Transverse colon (tissue), 4 donors: ENCODE measurements at regions not wholly inside any gene's neighbourhood (a gene's known extent, or its start where the extent isn't known, plus 50 kb on each side); places are given as distances from the start of the nearest gene placed in this dataset.

ENCODE experiments used
- EP300 ChIP-seq: sonication (generic); formaldehyde crosslinking; IDR thresholded peaks from one replicate; pipeline ENCODE4 v1.6.1; 2017; ENCODE audit warnings: antibody characterized with exemption, low read depth
- POLR2A ChIP-seq: fragments of 450-650 bp; IDR thresholded peaks from one replicate; pipeline ENCODE4 v1.6.1; 2016; ENCODE audit warnings: antibody characterized with exemption, mild to moderate bottlenecking, moderate library complexity
- POLR2AphosphoS5 ChIP-seq, 3 donors: sonication (generic); formaldehyde crosslinking; IDR thresholded peaks; one replicate each; pipeline ENCODE4 v1.6.1; 2016; ENCODE audit warnings: antibody characterized with exemption in 3 of 3
- TF ChIP-seq, protein P1 (sequence below), 5 experiments: fragments of 200-600 bp in 3 of 5; fragments of 450-650 bp in 2 of 5; sonication (generic) in 3 of 5; IDR thresholded peaks; 1 replicate in 2 of 5; 2 replicates in 3 of 5; pipeline ENCODE4 v1.5.1; 2016 to 2017; ENCODE audit warnings: antibody characterized with exemption in 5 of 5, inconsistent platforms in 3 of 5, mild to moderate bottlenecking in 2 of 5, moderate library complexity in 1 of 5

DNA sequence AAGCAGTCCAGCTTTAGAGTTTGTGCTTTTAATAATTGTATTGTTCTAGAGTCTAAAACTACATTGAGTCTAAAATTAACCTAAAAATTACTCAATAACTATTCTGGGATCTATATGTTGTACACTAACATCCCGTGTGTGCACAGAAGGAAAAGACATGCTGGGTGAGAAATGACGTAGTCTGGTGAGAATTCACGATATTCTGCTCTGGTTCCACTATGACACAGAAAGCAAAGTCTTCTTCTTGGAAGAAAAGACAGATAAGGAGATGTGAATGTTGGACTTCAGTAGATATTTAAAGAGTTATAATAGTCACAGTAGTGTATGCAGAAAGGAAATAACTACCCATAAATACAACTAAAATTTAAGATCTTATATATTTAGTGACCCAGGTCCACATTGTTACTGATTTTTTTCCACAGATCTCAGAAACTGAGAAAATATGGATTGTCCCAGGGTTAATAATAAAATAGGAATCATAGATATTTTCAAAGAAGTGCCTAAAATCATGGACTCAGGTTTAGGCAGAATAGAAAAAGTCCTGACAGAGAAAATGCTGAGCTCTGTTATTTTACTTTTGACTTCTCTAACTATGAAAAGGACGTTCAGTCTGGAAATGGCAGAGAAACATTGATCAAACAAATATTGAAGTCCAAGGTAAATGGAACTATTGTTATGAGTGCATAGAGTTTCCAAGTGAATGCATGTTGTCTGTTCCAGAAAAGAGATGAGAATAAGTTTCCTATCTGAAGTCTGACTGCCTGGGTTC lies 170.7 kb downstream of the ANKRD50 start:
- TF ChIP-seq, protein P1, sequence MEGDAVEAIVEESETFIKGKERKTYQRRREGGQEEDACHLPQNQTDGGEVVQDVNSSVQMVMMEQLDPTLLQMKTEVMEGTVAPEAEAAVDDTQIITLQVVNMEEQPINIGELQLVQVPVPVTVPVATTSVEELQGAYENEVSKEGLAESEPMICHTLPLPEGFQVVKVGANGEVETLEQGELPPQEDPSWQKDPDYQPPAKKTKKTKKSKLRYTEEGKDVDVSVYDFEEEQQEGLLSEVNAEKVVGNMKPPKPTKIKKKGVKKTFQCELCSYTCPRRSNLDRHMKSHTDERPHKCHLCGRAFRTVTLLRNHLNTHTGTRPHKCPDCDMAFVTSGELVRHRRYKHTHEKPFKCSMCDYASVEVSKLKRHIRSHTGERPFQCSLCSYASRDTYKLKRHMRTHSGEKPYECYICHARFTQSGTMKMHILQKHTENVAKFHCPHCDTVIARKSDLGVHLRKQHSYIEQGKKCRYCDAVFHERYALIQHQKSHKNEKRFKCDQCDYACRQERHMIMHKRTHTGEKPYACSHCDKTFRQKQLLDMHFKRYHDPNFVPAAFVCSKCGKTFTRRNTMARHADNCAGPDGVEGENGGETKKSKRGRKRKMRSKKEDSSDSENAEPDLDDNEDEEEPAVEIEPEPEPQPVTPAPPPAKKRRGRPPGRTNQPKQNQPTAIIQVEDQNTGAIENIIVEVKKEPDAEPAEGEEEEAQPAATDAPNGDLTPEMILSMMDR (IDR thresholded peaks at IDR 0.05): no peak
- TF ChIP-seq POLR2AphosphoS5 (IDR thresholded peaks at IDR 0.05): no peak
- no peak for TF ChIP-seq EP300
- TF ChIP-seq POLR2A: no peak
